GM21381 (cell line): ENCODE measurements at regions not wholly inside any gene's neighbourhood (a gene's known extent, or its start where the extent isn't known, plus 50 kb on each side); places are given as distances from the start of the nearest gene placed in this dataset.

Experiments used
- ATAC-seq: cut with Tn5 transposase; IDR thresholded peaks from one replicate; pipeline ENCODE4 v1.9.1; 2021; ENCODE audit warnings: mild to moderate bottlenecking, moderate library complexity; ENCODE audit not compliant: unreplicated experiment

DNA sequence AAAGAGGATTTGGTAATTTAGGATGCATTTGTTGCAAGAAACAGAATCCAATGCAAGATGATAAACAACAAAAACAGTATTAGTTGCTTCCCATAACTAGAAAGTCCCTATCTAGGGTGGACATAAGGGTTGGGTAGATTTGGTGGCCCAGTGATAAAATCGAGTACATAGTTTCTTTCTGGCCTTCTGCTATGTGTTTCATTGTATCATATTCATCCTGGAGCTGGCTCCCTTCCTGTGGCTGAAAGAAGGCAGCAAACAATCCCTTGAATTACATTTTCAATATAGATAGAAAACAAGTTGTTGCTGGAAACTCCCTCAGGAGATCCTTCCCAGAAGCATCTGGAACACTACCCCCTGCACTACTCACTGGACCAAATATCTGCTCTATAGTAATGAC, 135.1 kb downstream of the ID4 start:
- no peak for ATAC-seq

DNA sequence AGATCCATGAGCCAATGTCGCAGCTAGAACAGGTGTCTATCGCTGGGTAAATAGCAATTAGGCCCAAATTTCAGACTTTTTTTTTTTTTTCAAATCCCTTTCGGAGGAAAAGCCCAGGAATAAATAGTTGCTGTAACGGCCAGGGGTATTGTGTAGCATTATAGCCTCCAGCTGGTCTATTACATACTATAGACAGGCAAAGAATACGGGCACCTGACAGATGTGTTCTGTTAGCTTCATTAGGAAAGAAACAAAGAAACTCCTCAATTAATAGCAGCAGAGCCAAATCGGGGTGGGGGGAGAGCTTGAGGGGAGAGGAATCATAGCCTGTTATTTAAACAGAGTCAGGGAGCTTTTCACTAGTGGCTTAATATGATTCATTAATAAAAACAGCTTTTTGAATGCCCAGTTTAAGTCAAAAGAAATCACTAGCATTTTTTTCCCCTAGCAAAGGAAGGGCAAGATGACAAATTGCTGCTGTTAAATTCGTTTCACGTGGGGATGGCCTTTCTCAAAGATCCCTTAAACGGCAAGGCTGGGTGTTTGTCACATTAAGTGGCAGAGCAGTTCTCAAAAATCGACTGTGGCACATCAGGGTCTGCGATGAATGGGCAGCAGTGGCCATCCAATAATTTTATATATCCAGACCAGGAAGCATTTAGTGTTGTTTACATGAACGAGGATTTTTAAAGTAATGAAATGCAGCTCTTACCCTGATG, 139.4 kb downstream of the ID4 start:
- no peak for ATAC-seq

DNA sequence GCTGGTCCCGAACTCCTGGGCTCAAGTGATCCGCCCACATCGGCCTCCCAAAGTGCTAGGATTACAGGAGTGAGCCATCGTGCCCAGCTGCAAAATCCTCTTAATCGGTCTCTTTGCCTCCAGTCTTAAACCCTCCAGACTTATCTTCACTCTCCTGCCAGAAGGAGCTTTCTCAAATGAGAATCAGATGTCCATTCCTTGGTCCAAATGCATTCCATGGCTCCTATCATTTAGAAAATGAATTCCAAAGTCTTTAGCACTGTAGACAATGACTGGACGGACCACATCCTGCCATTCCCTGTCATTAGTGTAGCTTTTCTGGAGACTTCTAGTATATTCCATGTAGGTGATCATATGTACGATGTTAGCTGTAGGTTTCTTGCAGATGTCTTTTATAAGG, 141.9 kb downstream of the ID4 start:
- no peak for ATAC-seq

DNA sequence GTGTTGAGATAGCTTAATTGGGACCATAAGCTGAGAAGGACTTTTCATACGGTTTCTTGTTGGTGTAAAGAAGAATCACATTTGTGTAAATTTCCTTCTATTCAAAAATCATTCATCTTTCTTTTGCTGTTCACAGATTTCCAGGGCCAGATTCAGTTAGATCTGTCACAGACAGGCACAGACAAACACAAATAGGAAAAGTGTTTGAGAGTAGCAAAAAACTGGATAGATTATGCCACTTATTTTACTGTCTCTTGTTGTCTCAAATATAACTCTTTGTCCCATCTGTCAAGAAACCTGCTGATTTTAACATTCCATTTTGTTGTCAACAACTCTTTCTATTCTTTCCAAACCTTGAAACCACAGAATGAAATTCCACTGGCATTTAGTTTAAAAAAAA, 142.8 kb downstream of the ID4 start:
- ATAC-seq = no peak

DNA sequence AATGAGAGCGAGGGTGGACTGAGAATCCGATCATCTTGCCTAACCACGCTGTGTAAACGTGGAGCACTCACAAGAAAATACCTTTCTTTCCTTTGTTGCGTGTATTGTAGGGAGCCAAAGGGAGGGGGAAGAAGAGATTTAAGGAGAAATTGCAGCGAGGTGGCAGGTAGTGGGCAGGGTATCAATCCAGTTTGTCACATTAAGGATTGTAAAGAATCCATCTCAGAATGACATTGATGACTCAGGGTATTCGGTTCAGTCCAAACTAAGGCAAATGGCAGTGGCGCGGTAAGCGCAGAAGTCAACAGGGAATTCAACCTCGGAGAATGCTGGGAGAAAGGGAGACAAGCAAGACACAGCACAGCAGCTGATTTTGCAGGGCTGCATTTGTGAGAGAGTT, 146.2 kb downstream of the ID4 start:
- no peak for ATAC-seq

DNA sequence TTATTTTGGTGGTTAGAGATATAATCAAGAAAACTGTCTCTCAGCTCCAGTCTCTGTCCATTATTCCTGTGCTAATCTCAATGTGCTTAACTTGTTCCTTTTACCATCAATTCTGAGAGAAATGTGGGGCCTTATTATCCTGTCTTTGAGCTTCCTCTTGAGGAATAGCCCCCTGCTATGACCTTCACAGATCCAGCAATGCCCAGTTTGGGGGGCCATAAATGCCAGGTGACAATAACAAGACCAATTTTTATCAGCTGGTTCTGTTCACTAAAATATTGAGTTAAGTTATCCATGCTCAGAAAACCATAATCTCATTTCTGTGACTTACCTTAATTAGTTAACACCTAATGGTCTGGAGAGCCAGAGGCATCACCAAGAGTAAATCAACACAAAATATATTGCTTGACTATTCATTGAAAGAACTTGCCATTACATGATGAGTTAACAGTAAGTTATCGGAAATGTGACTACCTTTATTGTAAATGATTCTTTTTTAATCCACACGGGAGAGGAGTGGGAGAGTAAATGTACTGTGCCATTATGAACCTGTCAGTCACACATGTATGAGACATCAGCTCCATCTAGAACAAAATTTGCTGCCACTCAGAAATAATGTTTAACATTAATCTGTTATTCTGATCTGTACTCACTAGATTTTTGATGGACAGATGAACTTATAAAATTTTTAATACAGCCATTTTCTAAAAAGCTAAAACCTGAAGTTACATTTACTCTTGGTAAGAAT, 149.7 kb downstream of the ID4 start:
- ATAC-seq = no peak

DNA sequence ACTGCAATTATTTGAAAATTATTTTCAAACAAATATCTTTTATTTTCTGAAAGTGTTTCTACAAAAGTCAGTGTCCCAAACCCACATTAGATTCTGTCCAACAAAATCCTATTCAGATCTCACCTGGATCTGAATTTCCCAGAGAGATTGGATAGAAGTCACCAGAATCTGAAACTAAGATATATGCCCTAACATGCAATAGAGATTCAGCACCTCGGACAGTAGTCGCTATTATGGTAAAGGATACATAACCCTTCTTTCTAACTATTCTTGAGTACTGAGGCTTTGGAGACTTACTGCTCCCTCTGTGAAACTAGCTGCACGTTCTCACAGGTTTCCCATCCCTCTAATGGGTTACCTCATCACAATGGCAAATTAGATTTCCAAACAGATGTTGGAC, 151.4 kb downstream of the ID4 start:
- ATAC-seq = no peak

DNA sequence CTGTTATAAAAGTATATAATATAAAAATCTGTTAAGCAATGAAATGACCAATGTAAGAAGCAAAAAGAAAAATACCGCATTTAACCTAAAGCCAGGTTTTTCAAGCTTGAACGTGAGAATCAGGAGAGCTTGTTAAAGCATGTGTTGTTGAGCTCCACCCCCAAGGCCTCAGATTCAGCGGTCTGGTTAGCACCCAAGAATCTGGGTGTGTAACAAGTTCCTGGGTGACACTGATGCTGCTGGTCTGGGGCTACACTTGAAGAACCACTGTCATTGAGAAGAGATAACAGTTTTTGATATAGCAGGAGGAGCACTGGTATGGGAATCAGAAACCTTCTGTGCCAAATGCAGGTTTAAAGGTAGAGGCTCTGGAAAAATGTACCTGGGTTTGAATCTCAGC, 154.0 kb downstream of the ID4 start:
- ATAC-seq = no peak

DNA sequence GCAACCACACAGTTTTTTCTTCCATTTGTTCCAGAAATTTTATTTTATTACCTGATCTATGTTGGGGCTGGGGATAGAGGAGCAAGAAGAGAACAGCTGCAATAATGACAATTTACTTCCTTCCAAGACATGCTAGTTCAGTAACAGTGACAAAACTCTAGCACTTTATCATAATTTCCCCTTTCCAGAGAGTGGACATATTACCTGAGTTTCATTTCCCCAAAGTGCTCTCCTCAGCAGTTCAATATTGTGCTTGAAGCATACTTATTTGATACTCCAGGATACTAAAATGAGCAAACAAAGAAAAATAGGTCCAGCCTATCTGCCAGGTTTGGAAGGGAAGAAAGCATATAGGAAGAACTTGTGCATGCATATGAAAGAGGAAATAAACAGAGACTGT, 157.7 kb downstream of the ID4 start:
- no peak for ATAC-seq

DNA sequence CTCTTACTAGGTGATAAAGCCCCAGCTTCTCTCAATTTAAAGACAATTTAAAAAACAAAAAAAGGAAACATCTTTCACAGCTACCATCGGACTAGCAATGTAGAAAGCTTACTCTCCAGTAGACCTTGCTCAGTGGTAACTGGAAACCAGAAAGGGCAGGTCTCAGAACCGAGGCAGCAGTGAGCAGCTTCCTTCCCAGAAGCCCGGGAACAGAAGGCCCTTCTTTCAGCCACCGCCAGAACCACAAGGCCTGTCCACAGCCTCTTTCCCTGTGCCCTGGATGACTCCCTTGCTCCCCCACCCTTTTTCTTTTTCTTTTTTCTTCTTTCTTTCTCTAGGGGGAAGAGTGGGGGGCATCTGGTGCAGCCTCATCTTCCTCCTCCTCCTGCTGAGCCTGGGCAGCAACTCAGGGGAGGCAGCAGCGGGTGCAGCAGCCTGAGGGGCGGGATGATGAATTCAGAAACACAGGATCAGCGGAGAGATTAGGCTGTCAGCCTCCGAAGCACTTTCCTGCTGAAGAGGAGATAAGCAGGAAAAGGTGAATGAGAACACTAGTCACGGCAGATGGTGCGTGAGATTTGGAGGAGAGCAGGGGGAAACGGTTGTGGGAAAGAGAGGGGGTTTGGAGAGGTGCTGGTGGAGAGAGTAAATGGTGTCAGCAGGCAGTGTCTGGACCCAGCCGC, 158.5 kb downstream of the ID4 start:
- no peak for ATAC-seq

DNA sequence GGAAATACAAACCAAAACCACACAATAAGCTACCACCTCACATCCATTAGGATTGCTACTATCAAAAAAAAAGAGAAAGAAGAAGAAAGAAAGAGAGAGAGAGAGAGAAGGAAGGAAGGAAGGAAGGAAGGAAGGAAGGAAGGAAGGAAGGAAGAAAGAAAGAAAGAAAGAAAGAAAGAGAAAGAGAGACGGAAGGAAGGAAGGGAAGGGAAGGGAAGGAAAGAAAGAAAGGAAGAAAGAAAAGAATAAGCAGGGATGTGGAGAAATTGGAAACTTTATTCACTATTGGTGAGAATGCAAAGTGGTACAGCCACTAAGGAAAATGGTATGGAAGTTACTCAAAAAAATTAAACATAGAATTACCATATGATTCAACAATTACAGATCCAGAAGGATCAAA, 159.9 kb downstream of the ID4 start:
- no peak for ATAC-seq

DNA sequence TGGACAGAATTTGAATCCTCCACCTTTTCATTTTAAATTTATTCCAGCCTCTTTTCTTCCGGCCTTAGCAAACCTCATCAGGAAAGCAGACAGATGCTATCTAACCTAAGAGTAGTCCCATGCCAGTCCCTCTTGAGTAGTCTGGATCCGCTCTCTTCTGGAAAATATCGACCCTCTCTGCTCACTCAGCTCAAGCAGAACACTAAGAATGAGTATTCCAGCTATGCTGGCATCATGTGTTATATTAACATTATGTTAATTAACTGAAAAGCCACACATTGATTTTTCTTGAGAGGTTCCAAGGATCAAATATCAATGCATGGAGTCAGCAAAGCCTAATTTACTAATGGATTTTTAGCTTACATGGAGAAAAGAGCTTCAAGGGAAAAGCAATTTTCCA, 161.4 kb downstream of the ID4 start:
- no peak for ATAC-seq

DNA sequence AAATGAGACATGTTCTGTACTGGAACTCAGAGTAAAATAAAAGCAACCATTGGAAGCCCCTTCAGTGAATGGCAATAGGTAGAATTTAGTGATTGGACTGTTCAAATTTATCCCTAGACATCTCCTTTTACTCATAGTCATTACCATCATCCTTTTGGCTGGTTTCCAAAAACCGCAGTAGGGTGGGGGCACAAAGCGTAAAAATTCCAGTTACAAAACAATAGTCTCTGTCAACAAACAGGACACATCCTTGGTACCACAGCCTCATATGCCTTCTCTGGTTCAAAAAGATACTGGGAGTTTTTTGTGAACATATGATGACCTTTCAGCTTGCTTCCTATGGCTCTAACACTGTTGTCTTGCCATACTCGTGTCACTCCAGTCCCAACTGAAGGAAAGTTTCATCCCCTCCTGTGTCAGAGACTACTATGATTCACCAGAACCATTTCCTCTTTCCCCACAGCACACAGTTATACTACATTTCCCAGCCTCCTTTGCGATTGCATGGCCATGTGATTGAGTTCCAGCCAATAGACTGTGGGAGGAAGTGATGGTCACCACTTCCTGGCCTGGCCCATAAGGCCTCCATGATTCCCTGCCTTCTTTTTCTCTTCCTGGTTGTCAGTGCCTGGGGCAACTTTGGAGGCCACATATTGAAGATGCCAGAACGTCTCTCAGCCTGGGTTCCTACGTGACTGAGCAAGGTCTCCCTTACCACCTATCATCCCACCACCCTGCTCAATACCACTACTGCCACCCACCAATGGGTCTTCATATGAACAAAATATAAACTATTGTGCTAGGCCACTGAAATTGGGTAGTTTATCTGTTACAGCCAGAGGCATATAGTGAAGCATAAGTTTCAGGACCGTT, 162.4 kb downstream of the ID4 start:
- ATAC-seq = peak; percentile 89

DNA sequence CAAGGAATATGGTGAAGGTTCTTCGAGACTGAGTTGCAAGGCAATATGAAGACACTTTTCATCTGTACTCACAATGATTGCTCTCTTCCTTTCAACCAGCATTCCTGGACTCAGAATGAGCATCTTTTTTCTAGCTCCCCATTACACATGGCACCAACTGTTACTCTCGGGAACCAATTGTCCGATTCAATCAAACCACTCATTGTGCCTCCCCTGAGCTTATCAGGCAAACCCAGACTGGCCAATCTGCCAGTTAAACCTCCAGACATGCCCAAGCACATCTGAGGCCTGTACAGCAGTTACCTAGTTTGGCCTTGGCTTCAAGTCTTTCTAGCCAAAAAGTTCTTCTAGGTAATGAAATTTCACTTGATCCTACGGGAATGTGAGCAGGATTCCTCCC, 164.1 kb downstream of the ID4 start:
- no peak for ATAC-seq

DNA sequence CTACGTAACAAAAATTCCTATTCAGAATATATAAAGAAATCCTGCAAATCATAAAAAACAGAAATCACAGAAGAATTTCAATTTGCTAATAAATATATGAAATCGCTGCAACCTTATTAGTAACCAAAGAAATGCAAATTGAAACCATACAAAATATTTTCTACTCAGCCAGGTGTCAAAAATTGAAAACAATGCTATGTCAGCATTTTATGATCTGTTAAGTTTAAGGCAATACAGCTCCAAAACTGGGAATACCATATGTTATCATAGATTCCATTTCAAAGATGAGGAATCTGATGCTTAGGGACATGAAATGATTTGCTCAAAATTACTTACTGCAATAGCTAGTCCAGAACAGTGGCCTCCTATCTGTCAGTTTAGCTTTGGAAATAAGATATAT, 168.9 kb downstream of the ID4 start:
- no peak for ATAC-seq

DNA sequence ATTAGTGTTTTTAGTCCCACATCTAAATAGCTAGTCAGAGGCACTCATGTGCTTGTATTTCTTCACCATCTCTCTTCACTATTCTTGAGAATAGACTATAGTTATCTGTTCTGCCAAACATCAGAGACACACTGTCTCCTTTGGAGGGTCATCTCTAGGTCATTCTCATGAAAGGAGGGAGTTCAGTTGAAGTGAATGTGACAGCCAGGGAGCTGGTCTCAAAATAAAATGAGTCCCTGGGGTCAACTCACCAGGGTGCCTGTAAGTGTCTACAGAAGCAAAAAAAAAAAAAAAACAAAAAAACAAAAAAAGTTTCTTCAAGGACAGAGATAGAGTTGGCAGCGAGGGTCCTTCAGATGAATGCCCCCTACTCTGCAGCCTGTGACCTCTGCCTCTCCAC, 171.0 kb downstream of the ID4 start:
- no peak for ATAC-seq

DNA sequence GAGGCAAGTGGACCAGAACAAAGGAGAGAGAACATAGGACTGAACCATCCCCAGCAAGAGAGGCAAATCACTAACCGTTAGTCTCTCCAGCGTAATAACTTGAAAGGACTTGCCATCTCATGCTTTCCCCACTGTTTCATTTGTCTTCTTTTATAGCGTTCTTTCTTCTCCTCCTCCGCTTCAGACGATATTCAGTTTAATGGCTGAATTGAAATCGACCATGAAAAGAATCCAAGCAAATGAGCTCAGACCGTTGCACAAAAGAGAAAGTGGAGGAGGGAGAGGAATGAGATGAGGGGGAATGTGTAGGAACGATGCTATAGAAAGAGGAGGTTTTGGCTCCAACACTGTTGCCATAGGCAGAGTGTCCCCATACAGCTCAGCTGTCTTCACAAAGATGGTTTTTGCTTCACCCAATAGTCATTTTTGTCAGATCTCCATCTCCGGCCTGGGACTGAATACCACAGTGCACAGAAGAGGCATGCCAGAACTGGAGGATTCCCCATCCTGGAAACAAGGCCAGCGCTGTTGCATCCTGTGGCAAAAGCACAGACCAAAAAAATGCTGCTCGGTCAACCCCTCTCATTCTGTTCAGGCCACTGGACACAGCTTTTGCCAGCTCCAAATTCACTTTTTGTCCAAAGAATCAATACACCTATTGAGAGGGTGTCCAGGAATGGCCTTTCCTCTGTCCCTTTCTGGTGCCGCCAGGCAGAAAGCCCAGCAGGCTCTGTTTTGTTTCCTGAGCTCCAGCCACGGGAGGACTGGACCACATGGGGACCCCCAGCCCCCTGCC, 176.1 kb downstream of the ID4 start:
- no peak for ATAC-seq

DNA sequence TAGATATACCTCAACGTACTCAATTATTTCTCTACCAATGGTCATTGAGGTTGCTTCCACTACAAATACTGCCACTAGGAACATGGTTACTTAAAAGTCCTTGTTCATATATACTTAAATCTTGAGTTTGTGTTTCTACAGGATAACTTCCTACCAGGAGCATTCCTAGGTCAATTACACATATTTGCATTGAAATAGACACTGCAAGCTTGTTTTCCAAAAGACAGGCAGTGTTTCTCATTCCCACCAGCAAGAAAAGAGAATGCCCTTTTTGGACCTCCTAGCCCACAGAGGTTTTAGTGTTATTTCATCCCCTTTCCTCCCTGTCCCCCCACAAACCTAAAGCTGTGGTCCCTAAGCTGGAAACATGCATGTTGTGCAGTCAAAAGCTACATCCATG, 177.3 kb downstream of the ID4 start:
- ATAC-seq = no peak

DNA sequence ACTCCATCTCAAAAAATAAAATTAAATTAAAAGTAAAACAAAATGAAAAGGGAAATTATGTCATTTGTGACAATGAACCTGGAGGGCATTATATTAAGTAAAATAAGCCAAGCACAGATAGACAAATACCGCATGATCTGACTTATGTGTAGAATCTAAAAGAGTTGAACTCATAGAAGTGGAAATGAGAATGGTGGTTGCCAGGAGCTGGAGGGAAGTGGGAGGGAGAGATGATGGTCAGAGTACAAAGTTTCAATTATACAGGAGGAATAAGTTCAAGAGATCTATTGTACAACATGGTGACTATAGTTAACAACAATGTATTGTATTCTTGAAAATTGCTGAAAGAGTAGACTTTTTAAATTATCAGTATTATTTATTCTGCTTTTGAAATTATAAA, 183.4 kb downstream of the ID4 start:
- ATAC-seq = no peak

DNA sequence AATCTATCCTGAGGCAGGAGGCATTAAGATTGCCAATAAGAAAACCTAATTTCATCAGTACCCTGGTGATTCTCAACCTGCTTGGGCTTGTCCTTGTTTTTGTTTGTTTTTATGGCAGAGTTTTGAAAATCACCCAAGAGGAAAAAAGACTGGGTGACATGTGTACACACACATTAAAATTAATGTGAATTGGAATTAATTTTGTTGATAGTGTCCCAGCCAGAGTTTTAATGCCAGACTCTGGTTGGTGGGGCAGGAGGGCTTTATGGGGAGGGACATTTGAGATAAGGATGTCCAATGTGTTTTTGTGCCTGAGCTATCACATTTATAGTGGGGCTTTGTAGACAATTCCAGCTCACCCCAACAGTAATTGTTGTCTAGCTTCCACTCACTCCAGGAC, 184.6 kb downstream of the ID4 start:
- ATAC-seq = no peak
